Hepatic stellate cell (primary cell): ENCODE measurements at regions not wholly inside any gene's neighbourhood (a gene's known extent, or its start where the extent isn't known, plus 50 kb on each side); places are given as distances from the start of the nearest gene placed in this dataset.
"Not testable (repeated sequence)": the region's sequence is repeated elsewhere in the genome, so short reads cannot be mapped to it uniquely, and the experiment has no call there.

Experiments
- DNase-seq: peaks from one replicate; pipeline ENCODE4 v3.0.0; 2011; ENCODE audit warnings: low spot score

DNA sequence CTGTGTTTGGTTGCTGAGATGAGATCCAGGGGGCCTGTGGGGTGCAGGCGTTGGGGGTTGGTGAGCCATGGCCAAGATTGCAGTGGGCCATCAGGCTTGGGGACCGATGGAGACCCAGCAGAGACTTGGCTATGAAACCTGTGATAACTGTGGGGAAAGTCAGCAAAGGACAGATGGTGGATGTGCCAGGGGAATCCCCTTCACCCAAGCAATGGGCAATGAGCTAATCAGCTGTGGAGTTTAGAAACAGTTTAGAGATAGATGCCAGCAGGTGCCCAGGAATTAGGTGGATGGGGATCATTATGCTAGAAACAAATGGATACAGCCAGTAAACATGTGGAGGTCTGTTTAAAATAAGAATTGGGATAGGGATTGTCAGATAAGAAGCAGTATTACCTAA is 151.4 kb upstream of the FERD3L start:
- no peak for DNase-seq

DNA sequence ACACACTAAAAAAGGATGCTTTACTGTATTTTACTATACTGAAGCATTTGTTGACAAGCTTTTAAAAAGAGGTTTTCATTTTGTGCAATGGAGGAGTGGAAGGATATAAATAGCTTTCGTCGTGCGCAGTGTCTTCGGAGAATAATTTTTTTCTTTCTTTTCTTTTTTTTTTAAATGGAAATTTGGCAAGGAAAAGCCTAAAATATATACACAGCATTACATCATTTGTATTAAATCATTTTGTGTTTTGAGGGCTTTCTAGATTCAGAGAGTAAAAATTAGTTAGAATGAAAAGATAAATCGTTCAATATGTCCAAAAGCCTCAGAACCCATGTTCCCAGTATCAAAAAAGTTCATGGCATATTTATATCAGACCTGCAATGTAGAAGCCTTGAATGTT is 150.2 kb upstream of the FERD3L start:
- no peak for DNase-seq

DNA sequence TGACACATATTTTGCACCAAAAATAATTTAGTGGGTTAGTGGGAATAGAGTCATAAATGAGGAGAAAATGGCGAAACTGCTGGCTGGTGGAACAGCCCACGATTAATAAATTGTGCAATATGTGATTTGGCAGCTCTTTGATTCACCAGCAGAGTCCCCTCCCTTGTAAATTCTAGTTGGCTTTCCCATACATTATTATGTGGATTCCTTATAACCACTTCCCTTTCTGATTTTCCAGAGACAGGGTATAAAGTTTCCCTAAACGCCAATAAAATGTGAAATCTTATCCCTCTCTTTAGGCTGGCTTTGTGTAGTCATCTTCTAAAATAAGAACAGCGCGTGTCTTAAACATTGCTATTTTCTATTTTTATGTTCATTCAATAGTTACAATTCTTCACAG is 149.4 kb upstream of the FERD3L start:
- no peak for DNase-seq

DNA sequence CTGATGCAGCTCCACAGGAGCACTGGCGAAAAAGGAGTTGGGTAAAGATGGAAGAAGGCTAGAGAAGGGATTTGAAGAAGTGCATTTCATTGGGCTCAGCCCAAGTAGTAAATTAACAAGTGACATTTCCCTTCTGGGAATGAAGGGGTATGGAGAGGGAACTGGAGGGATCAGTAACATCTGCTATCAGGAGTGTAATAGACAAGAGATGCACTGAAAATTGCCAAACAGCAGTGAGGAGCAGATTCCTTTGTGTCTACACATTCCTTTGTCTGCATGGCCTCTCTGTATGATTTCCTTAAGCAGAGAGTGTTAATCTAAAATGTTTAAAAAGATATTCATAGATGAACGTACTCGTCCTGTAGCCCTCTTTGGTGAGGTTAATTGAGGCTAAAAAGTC is 148.2 kb upstream of the FERD3L start:
- DNase-seq, result no peak

DNA sequence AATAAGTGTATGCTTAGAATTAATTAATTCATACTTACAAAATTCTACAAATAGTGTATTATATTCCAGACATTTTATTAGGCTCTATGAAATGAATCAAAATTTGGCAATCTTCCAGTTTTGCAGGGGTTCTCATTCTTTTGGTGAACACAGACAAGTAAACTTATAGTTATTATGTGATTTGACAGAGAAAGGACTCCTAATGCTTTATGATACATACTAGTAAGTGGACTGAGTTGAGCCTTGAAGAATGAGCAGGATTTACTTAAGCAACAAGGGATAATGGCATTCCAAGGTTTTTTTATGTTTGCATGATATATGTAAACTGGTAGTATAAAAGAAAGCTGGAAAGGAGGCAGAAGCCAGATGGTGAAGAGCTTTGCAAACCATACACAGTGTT is 145.7 kb upstream of the FERD3L start:
- no peak for DNase-seq

DNA sequence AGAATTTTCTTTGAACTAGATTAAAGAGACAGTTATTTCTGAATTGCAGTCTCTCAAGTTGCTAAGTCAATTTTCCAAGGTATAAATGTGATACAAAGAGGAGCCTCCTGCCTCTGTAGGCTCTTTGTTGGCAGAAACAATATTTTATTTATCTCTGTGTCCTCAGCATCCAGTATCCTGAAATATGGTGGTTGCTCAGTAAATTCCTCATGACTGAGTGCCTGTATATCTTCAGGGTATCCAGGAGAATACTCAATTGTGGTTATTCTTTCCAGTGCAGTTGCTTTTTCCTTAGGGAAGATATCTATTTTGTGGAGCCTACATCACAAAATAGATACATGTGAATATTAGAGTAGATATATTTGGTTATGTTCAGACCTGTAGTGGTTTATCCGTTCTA is 144.8 kb upstream of the FERD3L start:
- DNase-seq, result no peak

DNA sequence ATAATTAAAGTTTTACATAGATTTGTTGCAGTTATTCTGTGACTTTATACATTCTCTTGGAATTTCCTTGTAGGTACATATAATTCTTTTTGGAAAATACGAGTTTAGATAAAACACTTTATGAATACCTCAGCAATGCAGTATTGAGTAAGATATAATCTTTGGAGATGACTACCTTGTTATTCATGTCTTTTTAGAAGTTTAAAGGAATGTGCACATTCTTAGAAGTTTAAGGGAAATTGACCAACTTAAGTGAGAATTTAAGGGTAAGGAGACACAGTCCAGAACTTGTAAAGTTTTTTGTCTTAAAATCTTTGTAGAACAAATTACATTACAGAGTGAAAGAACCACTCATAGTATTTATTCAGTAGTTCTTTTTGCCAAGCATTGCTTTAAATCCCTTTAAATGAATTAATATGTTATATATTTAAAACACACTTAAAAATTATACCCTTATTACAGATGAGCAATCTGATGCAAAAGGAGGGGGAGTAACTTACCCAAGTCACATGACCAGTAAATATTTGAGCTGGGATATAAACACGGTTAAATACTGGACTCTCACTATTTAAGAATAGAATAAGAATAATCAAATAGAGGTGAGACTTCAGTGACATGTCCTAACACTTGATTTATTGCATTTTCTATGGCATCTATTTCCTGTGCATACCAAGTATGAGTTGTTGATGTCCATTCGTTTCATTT is 139.5 kb upstream of the FERD3L start:
- no peak for DNase-seq

DNA sequence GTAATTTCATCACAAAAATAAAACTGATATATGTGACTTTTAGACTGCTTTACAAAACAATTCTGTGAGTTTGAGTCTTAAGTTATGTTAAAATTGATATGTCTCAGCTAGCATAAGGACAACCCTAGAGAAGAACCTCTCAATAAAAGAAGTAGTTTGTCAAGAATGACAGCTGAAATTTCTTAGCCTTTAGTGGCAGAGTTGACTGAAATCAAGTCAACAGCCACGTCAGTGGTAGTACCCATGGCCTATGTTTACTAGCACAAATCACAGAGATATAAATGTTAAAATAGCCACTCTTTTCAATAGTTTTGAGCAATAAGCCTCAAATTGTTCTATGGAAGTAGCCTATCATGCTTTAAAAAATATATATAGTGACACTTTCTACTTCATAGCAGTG is 138.9 kb upstream of the FERD3L start:
- DNase-seq, result no peak

DNA sequence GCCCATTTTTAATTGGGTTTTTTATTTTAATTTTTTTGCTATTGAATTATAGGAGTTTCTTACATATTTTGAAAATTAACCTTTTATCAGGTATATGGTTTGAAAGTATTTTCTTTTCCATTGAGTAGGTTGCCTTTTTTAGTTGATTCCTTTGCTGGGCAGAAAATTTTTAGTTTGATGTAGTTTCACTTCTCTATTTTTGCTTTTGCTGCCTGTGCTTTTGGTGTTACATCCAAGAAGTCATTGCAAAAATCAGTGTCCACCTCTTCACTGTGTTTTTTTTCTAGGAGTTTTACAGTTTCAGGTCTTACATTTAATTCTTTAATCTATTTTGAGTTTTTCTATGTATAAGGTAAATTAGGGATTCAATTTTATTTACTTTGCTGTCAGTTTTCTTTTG is 129.8 kb upstream of the FERD3L start:
- no peak for DNase-seq

DNA sequence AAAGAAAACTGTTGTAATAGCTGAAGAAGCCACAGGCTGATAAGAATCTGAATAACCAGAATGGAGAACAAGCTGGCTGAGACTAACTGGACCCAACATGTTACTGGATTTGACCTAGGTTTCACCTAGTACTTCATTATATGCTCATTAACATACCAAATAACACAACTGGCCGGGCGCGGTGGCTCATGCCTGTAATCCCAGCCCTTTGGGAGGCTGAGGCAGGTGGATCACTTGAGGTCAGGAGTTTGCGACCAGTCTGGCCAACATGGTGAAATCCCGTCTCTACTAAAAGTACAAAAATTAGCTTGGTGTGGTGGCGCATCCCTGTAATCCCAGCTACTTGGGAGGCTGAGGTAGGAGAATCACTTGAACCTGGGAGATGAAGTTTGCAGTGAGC is 127.1 kb upstream of the FERD3L start:
- not testable (repeated sequence) for DNase-seq

DNA sequence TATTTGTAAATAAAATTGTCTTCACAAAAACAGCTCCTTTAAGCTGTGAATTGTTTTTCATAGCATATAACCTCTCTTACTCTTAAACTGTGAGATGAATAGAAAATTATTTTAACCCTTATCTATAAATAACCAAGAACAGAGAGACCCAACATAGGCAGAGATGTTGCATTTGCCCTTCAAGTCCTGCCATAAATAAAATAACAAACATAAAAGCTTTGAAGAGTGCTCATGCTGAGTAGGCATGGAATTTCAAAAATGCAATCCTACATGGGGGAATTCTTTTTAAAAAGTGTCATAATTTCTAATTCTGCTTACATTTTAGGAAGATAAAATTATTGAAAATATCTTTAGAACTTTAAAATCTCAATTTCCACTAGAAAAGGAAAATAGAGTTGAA is 124.1 kb upstream of the FERD3L start:
- DNase-seq, result no peak

DNA sequence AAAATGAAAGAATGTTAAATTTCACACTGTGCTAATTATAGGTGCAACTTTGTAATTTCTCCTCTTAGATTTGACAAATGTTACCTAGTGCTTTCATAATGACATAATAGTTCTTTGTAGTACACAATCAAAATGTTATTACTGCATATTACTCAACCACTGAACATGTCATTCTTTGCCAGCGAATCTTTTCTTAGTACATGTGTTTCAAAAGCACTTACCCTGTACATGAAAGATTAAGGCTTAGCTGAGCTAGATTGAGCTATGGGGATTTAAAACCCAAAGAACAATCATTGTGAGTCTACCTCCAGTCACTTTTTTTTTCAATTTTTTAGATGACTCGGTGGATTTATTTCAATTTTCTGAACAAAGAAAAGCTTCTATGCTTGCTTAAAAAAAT is 123.5 kb upstream of the FERD3L start:
- no peak for DNase-seq

DNA sequence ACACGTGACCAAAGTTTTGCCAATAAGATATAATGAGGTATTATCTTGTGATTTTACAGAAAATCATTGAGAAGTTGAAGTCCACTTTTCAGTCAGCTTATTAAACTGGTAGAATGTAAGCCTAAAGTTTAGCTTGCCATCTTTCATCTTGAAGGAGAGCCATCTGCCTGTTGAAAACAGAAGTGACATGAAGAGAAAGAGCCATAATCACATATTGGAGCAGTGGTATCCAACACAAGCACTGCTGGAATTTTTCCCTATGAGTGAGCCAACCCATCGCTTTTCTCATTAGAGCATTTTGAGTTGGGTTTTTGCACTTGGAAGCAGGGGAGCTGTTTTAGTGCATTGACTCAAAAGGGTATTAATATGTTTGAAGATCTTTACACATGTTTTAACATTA is 117.6 kb upstream of the FERD3L start:
- no peak for DNase-seq

DNA sequence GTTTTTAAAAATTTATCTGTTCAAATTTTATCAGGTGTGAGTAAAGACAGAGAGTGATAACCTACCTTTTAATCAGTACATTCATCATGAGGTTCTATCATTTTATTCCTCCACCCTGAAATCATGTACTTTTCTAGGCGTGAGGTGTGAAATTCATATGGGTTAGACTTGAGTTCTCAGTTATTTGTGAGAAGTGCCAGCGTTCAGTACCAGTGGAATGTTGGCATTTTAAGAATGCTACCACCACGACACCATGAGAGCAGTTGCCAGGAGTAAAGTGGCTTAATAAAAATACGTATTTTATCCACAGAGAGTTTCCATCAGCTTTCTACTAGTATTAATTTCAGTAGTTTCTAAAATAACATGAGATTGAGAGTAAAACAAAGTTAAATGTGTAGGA is 104.1 kb upstream of the FERD3L start:
- no peak for DNase-seq

DNA sequence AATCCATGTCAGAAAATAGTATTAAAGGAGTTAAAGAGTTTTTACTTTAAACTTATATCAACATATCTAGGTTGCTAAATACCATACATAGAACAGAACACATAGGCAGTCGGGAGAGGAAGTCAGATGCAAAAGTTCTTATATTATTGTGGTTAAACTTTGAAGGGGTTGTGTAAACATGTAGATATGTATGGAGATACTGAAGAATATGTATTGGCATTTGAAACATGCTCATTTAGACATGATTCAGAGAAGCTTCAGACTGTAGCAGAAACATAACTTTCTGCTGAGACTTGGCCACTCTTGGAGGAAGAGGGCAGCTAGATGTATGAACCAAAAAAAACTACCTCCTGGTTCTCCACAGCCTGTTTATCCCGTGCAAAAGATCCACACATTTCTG is 103.5 kb upstream of the FERD3L start:
- DNase-seq, result peak; percentile 3

DNA sequence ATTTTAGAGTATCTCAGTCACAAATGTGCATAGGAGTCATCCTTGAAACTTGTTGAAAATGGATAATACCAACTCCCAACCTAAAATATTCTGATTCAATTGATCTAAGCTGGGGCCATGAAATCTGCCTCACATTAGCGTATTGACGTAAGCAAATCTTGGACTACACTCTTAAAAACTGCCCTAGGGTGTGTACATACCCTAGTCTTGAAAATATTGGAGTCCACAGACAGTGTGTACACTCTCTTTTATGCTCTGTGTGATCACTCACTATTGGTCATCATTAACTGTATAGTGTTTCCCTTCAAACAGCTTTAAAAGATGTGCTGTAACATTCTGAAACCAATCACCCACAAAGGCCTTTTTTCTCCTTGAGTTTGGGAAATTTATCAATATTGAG is 102.9 kb upstream of the FERD3L start:
- DNase-seq, result no peak

DNA sequence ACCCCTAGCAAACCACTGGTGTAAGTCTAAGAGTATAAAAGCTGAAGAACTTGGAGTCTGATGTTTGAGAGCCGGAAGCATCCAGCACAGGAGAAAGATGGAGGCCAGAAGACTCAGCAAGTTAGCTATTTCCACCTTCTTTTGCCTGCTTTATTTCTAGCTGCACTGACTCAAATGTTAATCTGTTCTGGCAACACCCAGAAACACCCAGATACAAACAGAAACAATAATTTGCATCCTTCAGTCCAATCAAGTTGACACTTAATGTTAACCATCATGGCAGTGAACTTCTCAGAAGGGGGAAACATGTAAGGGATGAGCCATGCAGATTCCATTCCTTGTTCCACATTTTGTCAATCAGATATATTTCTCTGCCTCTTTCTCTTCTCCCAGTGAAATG is 101.8 kb upstream of the FERD3L start:
- no peak for DNase-seq

DNA sequence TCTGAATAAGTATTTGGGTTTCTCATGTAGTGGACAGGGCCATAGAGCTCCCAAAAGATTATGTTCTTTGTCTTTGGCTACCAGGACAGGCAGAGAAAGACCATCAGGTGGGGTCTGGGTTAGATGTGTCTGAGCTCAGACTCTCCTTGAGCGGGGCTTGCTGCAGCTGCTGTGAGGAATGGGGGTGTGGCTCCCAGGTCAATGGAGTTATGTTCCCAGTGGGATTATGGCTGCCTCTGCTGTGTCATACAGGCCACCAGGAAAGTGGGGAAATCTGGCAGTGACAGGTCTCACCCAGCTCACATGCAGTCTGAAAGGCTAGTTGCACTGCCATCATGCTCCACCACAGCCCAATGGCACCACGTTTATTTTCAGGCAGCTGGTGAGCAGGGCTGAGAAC is 97.0 kb upstream of the FERD3L start:
- no peak for DNase-seq

DNA sequence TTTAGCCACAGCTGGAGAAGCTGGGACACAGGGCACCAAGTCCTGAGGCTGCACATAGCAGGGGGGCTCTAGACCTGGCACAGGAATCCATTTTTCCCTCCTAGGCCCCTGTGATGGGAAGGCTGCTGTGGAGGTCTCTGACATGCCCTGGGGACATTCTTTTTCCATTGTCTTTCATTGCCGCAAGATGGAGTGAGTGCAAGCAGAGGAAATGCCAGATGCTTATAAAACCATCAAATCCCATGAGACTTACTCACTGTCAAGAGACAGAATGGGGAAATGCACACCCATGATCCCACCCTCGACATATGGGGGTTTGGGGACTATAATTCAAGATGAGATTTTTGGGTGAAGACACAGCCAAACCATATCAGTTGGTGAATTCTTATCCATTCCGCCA is 94.7 kb upstream of the FERD3L start:
- no peak for DNase-seq

DNA sequence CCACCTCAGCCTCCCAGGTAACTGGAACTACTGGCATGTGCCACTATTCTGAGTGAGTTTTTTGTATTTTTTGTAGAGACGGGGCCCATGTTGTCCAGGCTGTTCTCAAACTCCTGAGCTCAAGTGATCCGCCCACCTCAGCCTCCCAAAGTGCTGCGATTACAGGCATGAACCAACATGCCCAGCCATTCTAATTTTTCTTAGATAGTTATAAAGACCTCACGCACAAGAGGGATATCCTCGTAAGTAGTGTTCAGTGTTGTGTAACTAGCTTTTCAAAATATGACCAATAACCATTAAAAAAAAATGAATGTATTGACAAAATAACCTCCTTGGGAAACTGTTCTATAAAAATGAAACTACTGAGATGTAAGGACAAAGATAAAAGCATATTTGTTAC is 90.5 kb upstream of the FERD3L start:
- DNase-seq, result no peak

DNA sequence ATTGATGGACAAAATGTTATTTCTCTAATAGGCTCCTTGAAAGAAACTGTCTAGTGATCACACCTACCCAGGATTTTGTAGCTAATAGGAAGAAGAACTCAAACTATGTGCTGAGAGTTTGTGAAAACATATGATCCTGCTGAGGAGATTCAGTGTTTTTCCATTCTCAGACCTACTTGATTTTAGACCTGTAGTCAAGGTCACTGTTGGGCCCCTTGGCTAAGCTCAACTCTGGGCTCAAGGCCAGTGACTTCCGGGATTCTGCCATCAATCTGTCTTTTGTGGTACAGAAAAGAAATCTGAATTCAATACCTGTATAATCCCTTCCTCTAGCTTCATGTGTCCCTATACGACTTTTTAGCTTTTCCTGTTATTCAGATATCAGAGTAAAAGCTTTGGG is 79.7 kb upstream of the FERD3L start:
- DNase-seq, result no peak

DNA sequence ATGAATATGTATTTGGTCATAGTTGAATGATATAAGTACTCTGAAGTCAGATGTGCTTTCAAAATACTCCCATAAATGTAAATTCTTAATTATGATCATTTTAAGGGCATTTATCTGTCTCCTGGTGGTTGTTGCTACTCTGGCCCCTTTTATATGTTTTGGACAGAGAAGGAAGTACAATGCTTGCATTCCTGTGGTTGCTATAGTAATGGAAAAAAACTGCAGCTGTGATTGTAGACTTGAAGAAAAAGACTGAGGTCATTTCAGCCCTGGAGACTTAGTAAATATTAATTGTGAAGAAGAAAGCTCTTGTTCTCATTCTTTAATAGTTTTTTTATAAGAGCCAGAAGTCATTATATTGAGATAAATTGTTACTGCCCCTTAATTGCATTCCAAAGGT is 70.2 kb upstream of the FERD3L start:
- DNase-seq, result peak; percentile 17

DNA sequence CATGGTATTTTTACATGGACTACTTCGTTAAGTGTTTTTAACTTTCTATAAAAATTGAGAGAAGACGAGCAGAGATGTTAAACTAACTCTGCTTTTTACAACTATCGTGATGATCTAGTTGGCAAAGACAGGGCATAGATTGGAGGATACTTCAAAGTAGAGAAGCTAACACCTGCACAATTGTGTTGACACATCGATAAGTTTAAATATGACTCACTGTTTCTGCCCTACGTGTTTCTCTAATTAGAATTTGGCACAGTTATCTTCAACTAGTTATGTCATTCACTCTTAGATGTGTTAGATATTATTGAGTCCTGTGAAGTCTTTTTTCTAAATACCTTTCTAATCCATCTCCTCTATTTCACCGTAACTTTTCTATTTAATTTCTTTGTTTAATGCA is 68.5 kb upstream of the FERD3L start:
- DNase-seq, result no peak

DNA sequence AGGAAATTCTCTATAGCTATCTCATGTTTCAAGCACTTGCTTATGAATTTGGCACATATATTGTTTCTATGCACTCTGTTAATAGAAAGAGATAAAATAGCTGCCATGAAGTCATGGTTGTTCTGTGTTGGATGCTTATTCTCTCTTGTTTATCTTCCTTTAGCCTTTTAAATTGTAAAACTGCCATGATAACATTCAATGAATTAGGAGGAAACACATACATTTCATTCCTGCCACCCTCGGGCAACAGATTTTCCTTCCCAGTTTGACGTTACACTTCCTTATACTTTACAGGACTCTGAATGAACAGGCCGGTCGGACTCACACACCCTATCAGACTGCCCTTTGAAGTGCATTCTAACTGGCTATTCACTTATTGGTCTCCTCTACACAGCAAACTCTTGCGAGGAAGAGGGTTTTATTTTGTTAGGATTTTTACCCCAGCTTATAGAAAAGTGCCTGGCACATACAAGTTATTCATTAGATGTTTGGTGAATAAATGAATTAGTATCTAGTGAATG is 65.7 kb upstream of the FERD3L start:
- no peak for DNase-seq
